SK-N-SH treated with all-trans-retinoic acid at 6 μM for 48 hours (cell line): ENCODE measurements at regions not wholly inside any gene's neighbourhood (a gene's known extent, or its start where the extent isn't known, plus 50 kb on each side); places are given as distances from the start of the nearest gene placed in this dataset.

Experiments
- ATAC-seq: fragments of 200-7000 bp; cut with Tn5 transposase; 3 replicates; pipeline ENCODE4 v1.9.1; 2020; ENCODE audit warnings: mild to moderate bottlenecking, moderate library complexity
- BACH2 ChIP-seq: fragments of 250-450 bp; sonication (Bioruptor Pico); IDR thresholded peaks from 2 replicates; pipeline ENCODE4 v1.9.0; 2021; ENCODE audit warnings: mild to moderate bottlenecking, borderline replicate concordance
- CREB5 ChIP-seq: fragments of 250-450 bp; sonication (Bioruptor Pico); IDR thresholded peaks from 2 replicates; pipeline ENCODE4 v1.5.1; 2020; ENCODE audit warnings: low read depth, mild to moderate bottlenecking, moderate library complexity
- CSDC2 ChIP-seq: fragments of 250-450 bp; sonication (Bioruptor Pico); IDR thresholded peaks from 2 replicates; pipeline ENCODE4 v1.5.0; 2020; ENCODE audit warnings: mild to moderate bottlenecking, moderate library complexity
- CSRNP3 ChIP-seq: fragments of 250-450 bp; sonication (Bioruptor Pico); IDR thresholded peaks from 2 replicates; pipeline ENCODE4 v1.5.1; 2021; ENCODE audit warnings: mild to moderate bottlenecking, moderate library complexity
- ESRRG ChIP-seq: fragments of 250-450 bp; sonication (Bioruptor Pico); IDR thresholded peaks from 2 replicates; pipeline ENCODE4 v1.6.1; 2021; ENCODE audit warnings: mild to moderate bottlenecking
- GLIS3 ChIP-seq: fragments of 250-450 bp; sonication (Bioruptor Pico); IDR thresholded peaks from 2 replicates; pipeline ENCODE4 v1.5.0; 2020; ENCODE audit warnings: mild to moderate bottlenecking, moderate library complexity
- ISL1 ChIP-seq: fragments of 250-450 bp; sonication (Bioruptor Pico); IDR thresholded peaks from 2 replicates; pipeline ENCODE4 v2.1.2; 2022; ENCODE audit warnings: mild to moderate bottlenecking, moderate library complexity
- OSR1 ChIP-seq: fragments of 250-450 bp; sonication (Bioruptor Pico); IDR thresholded peaks from 2 replicates; pipeline ENCODE4 v1.8.0; 2022; ENCODE audit warnings: moderate library complexity, mild to moderate bottlenecking, inconsistent platforms
- POU6F1 ChIP-seq: fragments of 250-450 bp; sonication (Bioruptor Pico); IDR thresholded peaks from 2 replicates; pipeline ENCODE4 v1.8.0; 2021; ENCODE audit warnings: low read depth, mild to moderate bottlenecking, moderate library complexity, borderline replicate concordance
- PPARA ChIP-seq: fragments of 250-450 bp; sonication (Bioruptor Pico); IDR thresholded peaks from 2 replicates; pipeline ENCODE4 v1.5.0; 2020; ENCODE audit warnings: mild to moderate bottlenecking, borderline replicate concordance
- RARB ChIP-seq: fragments of 250-450 bp; sonication (Bioruptor Pico); IDR thresholded peaks from 2 replicates; pipeline ENCODE4 v1.8.0; 2021; ENCODE audit warnings: mild to moderate bottlenecking, moderate library complexity
- SNAI2 ChIP-seq: fragments of 250-450 bp; sonication (Bioruptor Pico); IDR thresholded peaks from 2 replicates; pipeline ENCODE4 v1.5.0; 2020; ENCODE audit warnings: mild to moderate bottlenecking, moderate library complexity
- TCF4 ChIP-seq: fragments of 250-450 bp; sonication (Bioruptor Pico); IDR thresholded peaks from 2 replicates; pipeline ENCODE4 v1.8.0; 2021; ENCODE audit warnings: mild to moderate bottlenecking, moderate library complexity, borderline replicate concordance
- TOX ChIP-seq: fragments of 250-450 bp; sonication (Bioruptor Pico); IDR thresholded peaks from 2 replicates; pipeline ENCODE4 v1.8.0; 2021; ENCODE audit warnings: mild to moderate bottlenecking, moderate library complexity, borderline replicate concordance
- TSHZ2 ChIP-seq: fragments of 250-450 bp; sonication (Bioruptor Pico); IDR thresholded peaks from 2 replicates; pipeline ENCODE4 v1.5.0; 2020; ENCODE audit warnings: mild to moderate bottlenecking, moderate library complexity
- ZC3H10 ChIP-seq: fragments of 250-450 bp; sonication (Bioruptor Pico); IDR thresholded peaks from 2 replicates; pipeline ENCODE4 v1.5.1; 2021; ENCODE audit warnings: mild to moderate bottlenecking, moderate library complexity
- ZFP3 ChIP-seq: fragments of 250-450 bp; sonication (Bioruptor Pico); IDR thresholded peaks from 2 replicates; pipeline ENCODE4 v1.5.0; 2020; ENCODE audit warnings: mild to moderate bottlenecking, moderate library complexity
- ZFP30 ChIP-seq: fragments of 450-650 bp; formaldehyde crosslinking; IDR thresholded peaks from 2 replicates; pipeline ENCODE4 v1.5.0; 2022; ENCODE audit warnings: mild to moderate bottlenecking, moderate library complexity
- ZNF565 ChIP-seq: fragments of 450-650 bp; formaldehyde crosslinking; conservative IDR thresholded peaks from 2 replicates; pipeline ENCODE4 v1.5.0; 2020; ENCODE audit warnings: low read depth, mild to moderate bottlenecking, moderate library complexity
- ZNF70 ChIP-seq: fragments of 450-650 bp; formaldehyde crosslinking; IDR thresholded peaks from 2 replicates; pipeline ENCODE4 v1.5.0; 2020; ENCODE audit warnings: mild to moderate bottlenecking, moderate library complexity
- ZNF8 ChIP-seq: fragments of 450-650 bp; formaldehyde crosslinking; IDR thresholded peaks from 2 replicates; pipeline ENCODE4 v1.5.0; 2020; ENCODE audit warnings: mild to moderate bottlenecking, moderate library complexity

GRCh38 chr3:110593749-110594148 is 477.9 kb upstream of the NECTIN3 start:
- no peak for TF ChIP-seq ISL1 (CRISPR knock-in tag)
- TF ChIP-seq SNAI2 (CRISPR knock-in tag): no peak
- no peak for TF ChIP-seq ZFP30
- TF ChIP-seq TOX: no peak
- no peak for TF ChIP-seq ZFP3
- no peak for TF ChIP-seq ZC3H10
- TF ChIP-seq RARB: no peak
- no peak for TF ChIP-seq BACH2 (CRISPR knock-in tag)
- TF ChIP-seq OSR1: no peak
- TF ChIP-seq ZNF565: no peak
- TF ChIP-seq POU6F1 (CRISPR knock-in tag): no peak
- TF ChIP-seq GLIS3 (CRISPR knock-in tag): no peak
- no peak for TF ChIP-seq PPARA (CRISPR knock-in tag)
- ATAC-seq: no peak

GRCh38 chr3:110598847-110599490 is 472.6 kb upstream of the NECTIN3 start:
- TF ChIP-seq ZFP30 (no peak), RARB (no peak), GLIS3 (CRISPR knock-in tag) (no peak), OSR1 (no peak), ZNF8 (no peak), CSRNP3 (CRISPR knock-in tag) (no peak), SNAI2 (CRISPR knock-in tag) (no peak), CREB5 (CRISPR knock-in tag) (no peak), ESRRG (no peak), POU6F1 (CRISPR knock-in tag) (no peak), CSDC2 (no peak), ZC3H10 (no peak), PPARA (CRISPR knock-in tag) (no peak)
- no peak for ATAC-seq

- TF ChIP-seq ZC3H10 (no peak), TSHZ2 (no peak), ZFP3 (no peak), TCF4 (CRISPR knock-in tag) (no peak), BACH2 (CRISPR knock-in tag) (no peak), ISL1 (CRISPR knock-in tag) (no peak), GLIS3 (CRISPR knock-in tag) (no peak), POU6F1 (CRISPR knock-in tag) (no peak), ESRRG (no peak), ZNF70 (no peak), PPARA (CRISPR knock-in tag) (no peak), ZNF8 (no peak)
- ATAC-seq: no peak
Observed at GRCh38 chr3:110608566-110608965, 463.1 kb upstream of the NECTIN3 start.
